Right hindlimb (tissue), 1 donor: ENCODE measurements at regions not wholly inside any gene's neighbourhood (a gene's known extent, or its start where the extent isn't known, plus 50 kb on each side); places are given as distances from the start of the nearest gene placed in this dataset.
"Not testable (repeated sequence)": the region's sequence is repeated elsewhere in the genome, so short reads cannot be mapped to it uniquely, and the experiment has no call there.

Experiments
- DNase-seq: peaks from one replicate; pipeline ENCODE4 v3.0.0-alpha.2; 2018

DNA sequence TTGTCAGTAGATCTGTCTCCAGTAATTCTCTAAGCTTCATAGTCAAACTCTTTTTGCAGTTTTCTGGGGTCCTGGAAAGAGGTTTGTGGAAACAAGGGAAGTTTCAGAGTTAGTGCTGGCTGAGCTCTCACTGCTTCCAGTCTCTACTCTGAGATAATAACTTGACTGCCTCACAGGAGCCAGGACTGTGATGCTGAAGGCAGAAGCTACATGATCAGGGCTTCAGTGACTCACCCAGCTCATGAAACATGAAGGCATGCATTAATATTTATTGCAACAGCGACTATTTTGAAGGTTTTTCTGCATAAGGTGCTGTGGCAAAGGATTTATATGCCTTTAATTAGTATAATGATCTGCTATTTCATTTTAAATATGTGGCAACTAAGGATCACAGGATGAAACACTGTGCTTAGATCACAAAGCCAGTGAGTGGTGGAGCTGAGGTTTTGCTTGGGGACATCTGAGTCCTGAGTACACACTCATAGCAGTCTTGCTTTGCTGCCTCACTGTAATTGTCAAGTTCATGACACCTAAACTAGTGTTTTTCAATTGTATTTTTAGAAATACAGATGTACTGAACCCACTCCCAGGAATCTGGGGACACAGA is 448.4 kb upstream of the GCFC2 start:
- DNase-seq, result no peak

DNA sequence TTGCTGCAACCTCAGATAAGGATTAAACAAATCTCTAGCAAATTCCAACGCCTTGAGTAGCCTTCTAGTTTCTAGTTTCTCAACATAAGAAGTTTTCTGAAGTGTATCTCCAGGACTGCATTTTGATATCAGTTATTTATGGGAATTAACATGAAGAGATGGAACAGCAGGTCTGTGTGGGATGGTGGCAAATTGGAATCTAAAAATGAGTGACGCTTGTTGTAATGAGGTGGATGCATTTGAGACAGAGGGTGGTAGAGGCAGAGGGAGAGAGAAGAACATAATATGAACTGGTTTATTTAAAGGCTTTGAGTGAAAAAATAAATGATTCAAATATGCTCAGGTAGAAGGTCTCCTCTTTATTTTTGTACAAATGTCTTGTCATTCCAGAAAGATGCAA is 446.8 kb upstream of the GCFC2 start:
- no peak for DNase-seq

DNA sequence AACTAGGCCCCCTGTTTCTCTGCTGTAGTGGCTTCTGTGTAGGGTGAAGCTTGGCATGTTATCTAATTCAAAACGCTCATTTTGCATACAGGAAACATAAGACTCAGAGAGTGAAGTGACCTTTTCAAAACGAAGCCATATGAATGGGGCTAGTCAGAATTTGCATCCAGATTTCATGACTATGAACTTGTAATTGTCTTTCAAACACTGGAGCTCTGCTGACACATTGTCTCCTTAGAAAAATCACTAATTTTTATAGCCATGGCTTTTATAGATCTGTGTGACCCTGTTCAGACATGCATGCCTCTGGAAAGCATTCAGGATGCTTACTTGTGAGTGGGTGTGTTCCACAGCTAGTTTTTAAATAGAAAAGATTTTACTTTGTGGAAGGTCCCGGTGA is 444.3 kb upstream of the GCFC2 start:
- no peak for DNase-seq

DNA sequence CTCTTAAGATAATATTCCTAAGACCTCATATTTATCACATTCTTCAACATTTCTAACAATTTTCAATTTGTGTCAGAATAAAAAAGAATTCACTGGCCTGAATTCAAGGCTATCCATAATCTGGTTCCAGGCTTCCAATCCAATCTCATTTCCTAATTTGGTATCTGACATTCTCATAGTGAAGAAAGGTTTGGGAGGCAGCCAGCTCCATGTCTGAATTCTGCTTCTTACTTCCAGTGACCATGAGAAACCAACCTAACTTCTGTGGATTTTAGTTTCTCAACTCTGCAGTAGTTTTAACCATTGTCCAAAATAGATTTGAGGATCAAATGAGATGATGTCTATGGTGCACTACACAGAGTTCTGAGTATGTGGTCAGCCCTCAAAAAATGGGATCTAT is 439.1 kb upstream of the GCFC2 start:
- DNase-seq, result no peak

DNA sequence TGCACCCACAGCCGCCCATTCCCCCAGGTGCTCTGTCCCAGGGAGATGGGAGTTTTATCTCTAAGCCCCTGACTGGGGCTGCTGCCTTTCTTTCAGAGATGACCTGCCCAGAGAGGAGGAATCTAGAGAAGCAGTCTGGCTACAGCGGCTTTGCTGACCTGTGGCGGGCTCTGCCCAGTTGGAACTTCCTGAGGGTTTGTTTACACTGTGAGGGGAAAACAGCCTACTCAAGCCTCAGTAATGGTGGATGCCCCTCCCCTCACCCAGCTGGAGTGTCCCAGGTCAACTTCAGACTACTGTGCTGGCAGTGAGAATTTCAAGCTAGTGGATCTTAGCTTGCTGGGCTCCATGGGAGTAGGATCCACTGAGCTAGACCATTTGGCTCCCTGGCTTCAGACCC is 428.6 kb upstream of the GCFC2 start:
- not testable (repeated sequence) for DNase-seq

DNA sequence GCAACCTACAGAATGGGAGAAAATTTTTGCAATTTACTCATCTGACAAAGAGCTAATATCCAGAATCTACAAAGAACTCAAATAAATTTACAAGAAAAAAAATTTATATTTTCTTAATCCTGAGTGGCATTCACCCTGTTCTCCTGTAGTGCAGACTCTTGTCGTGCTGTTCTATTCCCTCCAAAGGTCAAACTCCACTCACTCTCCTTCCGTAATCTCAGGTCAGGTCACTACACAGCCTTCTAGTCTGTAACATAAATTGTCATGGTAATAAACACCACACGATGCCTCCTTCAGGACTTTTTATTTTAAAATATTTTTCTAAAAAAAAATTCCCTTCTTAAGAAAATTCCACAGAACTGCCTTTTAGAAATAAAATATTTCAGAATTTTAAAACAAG is 417.9 kb upstream of the GCFC2 start:
- no peak for DNase-seq

DNA sequence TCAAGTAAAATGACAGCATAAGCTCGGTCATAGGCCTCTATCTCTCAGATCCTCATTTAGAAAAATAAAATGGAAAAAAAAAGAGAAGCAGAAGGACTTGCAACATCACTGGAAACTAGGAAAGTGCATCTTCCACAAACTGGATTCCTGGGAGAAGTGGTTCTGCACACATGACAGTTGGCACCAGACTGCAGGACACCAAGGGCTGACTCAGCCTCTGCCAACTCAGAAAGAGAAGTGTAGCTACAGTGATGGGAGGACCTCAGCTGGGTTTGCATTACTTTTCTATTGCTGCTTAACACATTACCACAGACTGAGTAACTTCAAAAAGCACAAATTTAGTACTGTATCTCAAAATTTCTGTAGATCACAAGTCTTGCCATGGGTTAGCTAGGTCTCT is 409.5 kb upstream of the GCFC2 start:
- DNase-seq, result no peak

DNA sequence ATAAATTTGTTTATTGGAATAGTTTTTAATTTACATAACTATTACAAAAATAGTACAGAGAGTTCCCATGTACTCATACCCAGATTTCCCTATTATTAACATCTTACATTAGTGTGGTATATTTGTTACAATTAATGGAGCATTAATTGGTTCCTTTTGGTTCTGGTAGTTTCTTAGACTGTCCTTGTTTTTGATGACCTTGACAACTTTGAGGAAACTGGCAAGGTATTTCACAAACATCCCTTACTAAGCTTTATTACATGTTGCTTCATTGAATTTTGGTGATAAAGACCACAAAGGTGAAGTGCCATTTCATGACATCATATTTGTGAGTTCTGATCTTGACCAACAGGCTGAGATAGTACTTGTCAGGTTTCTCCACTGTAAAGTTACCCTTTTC is 379.0 kb upstream of the GCFC2 start:
- DNase-seq, result no peak

DNA sequence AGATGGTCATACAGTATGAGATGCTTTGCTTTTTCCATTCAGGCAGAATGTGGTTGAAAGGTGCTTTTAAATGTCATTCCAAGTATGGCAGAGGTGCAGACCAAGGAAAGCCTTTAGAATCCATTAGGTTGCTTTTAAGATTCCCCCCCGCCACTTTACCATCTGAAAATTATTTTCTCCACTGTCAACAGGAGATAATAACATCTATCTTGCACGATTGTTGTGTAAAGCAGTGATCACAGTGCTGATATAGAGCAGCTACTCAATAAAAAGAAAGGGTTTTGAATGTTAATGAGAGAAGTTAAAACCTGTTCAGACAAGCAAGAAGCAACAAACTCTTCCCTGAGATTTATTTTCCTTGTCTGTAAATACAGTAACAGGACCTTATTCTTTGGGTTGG is 372.5 kb upstream of the GCFC2 start:
- DNase-seq, result no peak

DNA sequence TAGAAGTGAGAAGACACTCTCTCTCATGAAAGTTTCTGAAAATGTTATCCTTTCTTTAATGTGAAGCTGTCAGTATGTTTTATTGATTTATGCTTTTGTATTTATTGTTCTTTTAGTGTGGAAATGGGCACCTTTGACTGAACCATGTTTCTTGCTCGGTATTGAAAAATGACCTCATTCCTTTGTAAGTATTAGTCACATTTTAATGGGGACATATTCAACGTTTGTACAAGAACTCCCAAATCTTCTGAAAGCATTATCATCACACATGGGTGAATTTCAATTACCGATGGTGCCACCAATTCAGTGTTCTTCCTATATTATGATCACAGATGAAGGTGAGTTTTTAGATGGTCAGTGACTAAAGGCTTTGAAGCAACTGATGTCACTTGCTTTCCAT is 371.8 kb upstream of the GCFC2 start:
- DNase-seq, result no peak

DNA sequence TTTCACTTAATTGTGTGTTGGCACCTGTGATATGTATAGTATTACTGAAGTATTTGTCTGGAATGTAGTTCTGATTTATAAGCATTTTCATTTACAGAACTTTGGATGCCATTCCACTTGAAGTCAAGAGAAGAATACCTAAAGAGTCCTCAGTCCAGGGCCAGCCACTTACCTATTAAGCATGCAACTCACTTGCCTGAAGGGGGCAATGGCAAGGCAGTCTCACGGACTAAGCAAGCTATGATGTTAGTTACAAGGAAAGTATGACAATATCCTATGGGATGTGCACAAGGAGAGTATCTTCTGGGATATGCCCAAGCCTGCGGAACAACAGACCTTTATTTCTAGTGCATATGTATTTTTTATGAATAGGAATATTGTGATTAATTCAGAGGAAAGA is 369.4 kb upstream of the GCFC2 start:
- DNase-seq, result no peak

DNA sequence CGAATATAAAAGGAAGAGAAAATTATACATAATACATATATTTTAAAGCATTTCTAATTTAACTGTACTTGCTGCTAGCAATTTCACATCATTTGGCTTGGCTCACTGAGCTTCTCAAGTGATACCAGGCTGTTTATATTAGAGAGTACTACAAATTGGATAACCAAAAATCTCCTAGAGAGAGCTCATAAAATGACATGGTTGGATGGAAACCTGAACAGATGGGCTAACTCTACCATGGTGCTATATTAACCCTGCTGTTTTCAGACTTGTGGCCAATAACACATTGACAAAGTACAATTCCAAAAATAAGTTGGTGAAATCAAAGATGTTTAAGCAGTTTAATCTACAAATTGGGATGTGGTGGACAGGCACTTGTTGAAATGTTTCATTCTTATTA is 364.4 kb upstream of the GCFC2 start:
- DNase-seq, result no peak

DNA sequence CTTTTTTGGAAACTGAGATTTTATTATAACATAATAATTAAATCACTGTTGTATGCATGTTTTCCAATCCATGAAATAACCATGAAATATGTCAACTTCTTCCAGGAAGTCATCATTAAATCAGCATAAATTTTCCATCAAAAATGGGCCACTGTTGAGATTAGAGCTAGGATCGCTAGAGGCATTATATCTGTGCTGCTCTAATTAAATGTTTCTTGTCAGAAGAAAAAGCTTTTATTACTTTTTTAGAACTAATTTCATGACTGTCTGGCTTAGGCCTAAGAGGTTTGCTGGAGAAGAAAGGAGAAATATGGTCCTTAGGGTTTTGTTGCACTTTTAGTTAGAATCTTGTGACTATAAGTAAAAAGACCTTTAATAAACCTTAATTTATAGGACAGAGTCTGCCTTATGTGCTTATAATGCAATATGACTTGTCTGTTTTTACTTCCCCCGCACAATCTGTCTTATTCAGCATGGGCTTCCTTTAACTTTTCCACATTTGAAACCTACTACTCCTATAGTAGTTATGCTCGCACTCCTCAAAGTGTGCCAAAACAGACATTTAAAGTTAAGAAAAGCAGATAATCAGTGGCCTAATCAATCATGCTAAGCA is 363.4 kb upstream of the GCFC2 start:
- no peak for DNase-seq

DNA sequence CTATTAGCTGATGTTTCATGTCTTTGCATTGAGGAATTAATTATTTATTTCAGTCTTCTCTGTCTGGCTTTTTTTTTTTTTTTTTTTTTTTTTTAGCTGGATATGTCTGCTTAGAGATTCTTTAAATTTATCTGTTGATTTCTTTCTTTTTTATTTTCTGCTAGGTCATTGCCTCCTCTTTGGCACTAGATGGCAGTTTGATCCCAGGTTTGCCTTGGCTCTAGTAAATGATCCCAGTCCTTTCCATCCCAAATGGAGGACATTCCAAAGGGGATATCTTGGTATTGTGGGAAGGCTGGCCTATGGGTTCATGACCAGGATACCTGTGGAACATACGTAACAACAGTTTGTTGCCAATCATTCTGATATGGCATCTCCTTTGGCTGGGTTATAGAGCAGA is 339.5 kb upstream of the GCFC2 start:
- DNase-seq, result no peak

DNA sequence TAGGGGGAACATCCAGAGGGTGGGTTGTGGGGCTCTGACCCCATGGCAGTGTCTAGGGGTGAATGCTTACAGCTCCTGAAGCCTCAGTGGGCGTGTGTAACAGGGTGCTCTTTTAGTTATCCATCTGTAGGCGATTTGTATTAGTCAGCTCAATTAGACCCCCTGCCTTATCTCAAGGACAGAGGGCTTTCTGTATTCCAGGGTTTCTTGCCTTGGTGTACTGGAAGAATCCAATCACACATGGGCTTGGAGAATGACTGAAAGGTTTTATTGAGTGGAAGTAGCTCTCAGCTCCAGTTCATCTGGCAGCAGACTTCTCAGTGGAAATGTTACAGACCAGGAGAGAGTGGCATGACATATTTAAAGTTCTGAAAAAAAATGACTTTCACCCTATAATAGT is 334.0 kb upstream of the GCFC2 start:
- DNase-seq, result no peak

DNA sequence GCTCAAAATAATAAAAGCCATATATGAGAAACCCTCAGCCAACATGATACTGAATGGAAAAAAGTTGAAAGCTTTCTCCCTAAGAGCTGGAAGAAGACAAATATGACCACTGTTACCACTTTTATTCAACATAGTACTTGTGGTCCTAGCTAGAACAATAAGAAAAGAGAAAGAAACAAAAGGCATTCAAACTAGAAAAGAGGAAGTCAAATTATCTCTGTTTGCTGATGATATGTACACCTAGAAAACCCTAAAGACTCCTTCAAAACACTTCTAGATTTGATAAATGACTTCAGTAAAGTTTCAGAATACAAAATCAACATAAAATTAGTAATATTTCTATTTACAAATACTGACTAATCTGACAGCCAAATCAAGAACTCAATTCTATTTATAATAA is 328.8 kb upstream of the GCFC2 start:
- no peak for DNase-seq

DNA sequence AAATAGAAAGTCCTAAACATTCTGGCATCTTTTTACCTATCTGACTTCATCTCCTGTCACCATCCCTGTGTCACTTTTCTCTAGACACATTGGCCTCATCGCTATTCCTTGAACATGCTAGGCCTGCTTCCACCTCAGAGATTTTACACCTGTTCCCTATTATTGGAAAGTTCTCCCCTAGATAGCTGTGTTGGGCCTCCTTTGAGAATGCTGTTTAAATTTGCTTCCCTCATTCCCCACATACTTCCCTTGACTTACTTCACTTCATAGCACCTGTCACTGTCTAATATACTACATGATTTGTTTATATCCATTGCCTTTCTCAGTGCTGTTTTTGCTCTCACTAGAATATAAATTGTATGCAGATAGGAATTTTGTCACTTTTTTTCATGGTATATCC is 317.0 kb upstream of the GCFC2 start:
- no peak for DNase-seq

DNA sequence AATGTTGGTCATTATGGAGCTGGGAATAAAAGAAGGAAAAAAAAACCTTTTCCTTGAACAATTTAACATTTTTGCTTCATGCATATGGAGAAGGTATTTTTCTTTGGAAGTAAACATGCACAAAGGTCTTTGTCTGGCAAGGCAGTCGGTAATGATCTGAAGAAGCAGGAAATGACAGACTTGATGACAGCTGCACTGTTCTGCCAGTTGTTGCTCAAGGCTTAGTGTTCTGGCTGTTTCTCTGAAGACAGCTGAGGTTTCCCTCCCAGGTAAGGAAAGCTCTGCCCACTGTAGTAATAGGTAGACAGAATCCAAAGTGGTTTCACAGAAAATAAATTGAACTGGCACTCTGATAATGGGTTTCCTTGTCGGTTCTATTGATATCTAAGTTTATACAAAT is 308.4 kb upstream of the GCFC2 start:
- peak; percentile 24 for DNase-seq

DNA sequence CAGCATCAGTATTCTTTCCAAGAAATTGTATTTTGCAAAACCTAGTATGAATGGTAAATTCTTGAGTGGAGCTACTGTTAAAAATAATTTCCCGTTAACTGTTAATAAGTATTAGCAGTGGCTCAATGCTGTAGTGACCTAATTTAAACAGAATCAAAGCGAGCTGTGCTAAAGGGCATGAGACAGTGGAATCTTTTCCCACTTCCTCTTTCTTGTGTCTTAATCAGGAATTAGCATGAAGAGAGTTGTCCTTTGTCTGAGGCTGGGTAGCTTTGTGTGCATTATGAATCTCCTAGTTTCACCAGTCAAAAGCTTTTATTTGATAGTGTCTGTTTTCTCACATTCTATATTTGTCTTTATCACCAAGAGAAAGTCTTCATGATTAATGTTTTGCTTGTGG is 298.8 kb upstream of the GCFC2 start:
- no peak for DNase-seq

DNA sequence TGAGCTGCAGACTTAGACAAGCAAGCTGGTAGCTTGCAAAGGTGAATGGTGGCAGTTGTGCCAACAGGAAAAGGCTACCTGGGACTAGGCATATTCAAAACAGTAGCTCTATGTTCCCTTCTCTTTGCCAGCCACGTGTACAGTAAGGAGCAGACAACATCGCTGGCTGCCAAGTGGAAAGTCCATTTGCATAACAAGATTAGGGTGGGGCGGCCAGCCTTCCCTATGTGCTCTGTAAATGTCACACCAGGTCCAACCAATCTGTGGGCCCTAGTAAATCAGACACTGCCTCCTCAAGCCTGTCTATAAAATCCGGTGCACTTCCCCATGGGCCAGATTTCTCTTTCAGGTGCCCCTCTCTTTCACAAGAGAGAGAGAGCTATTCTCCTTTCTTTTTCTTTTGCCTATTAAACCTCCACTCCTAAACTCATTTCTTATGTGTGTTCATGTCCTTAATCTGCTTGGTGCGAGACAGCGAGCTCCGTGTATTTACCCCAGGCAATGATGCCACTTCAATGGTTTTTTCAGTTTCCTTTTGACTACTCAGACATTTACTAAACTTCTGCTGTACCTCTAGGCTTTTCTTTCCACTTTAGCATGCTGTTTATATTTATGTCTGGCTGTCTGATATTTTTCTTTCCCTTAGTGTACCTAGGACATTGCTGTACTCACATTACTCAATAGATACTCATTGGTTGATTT is 297.4 kb upstream of the GCFC2 start:
- DNase-seq, result no peak

DNA sequence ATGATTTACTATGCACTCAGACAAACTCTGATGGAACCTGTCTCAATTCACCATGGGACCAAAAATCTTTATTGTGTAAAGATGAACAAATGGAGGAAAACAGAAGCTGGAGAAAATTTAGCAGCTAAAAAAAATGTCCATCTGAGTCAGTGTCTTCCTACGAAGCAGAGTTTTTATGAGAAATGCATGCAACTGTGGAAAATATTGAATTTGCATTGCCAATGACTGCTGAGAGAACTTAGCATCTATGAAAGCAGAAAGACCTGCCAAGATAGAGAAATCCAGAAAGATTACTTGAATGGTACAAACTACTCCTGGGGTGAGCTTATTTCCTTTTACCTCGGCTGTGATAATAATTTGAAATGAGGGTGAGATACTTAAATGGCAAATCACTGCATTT is 289.7 kb upstream of the GCFC2 start:
- no peak for DNase-seq

DNA sequence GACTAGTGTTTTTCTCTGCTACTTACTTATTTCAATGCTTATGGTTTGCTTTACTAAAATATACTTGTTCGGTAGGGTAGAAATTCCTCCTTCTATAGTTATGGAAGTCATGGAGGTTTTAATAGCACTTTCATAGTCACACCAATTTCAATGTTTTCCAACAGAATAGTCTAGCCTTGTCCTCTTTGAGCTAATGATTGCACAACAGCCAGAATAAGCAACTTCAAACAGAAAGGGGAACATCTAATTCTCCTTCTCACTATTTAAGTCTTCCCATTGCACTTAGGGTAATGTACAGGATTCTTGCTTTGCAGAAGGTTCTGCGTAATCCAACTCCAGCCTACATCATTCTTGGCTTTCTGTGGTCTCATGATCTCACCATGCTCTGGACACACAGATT is 287.7 kb upstream of the GCFC2 start:
- no peak for DNase-seq

DNA sequence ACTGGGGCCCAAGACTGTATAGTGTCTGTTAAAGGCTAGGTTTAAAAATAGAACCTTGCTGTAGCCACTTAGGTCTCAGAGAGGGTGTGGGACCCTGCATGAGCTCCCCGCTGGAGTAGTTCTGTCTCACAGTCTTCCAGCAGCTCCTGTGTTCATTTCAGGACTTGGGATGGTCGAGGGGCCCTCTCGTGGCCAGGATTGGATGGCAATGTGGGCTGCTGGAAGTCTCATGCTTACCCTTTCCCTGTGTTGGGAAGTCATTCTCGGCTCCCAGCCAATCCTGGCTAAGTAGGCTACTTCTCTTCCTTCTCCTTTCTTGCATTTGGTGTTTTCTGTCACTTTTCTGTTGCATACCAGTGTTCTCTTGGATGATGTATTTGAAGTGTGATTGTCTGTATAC is 284.0 kb upstream of the GCFC2 start:
- DNase-seq, result no peak

DNA sequence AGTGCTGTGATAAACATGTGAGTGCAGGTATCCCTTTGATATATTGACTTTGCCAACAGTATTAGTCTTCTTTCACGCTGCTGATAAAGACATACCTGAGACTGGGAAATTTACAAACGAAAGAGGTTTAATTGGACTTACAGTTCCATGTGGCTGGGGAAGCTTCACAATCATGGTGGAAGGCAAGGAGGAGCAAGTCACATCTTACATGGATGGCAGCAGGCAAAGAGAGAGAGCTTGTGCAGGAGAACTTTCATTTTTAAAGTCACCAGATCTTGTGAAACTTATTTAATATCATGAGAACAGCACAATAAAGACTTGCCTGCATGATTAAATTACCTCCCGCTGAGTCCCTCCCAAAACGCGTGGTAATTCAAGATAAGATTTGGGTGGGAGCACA is 277.9 kb upstream of the GCFC2 start:
- not testable (repeated sequence) for DNase-seq

DNA sequence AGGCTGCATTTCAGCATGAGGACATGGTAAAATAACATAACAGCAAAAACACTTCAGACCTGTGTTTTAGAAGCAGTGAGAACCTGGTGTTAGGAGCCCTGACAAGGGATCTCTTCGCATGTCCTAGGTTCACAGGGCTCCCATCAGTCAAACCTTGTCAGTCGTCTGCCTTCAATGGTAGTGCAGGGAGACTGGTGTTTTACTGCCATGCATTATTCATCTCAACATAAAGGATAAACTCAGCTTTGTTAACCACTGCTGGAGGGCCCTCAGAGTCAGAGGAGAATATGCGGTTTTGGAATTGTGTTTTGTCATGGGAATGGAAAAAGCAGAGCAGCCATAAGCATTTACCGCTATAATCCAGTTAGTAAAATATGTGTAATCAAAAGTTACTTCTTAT is 275.9 kb upstream of the GCFC2 start:
- no peak for DNase-seq
